VCaP (cell line): ENCODE measurements at regions not wholly inside any gene's neighbourhood (a gene's known extent, or its start where the extent isn't known, plus 50 kb on each side); places are given as distances from the start of the nearest gene placed in this dataset.

Experiments used
- H3K27ac ChIP-seq: fragments of 450-650 bp; 2 replicates; pipeline ENCODE4 v1.5.1; 2017
- TF ChIP-seq, protein P1 (sequence below): fragments of 450-650 bp; conservative IDR thresholded peaks from 2 replicates; pipeline ENCODE4 v1.5.1; 2017; ENCODE audit warnings: mild to moderate bottlenecking, moderate library complexity

DNA sequence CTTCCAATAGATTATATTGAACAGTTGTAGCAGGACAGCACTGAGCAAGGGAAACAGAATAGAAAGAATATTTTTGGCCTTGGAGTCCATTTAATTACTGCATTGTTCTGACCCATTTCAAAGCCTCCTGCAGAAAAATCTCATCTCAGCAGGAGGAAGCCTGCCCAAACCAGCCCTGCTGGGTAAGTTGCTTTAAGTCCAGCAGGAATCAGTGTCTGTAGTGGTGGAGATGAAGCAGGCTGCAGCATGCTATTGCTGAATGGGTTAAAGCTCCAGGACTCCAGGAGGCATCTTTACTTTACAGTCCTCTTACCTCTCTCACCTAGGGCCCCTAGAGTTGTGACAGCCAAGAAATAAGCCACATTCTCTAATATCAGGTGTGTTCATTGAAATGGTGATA lies 380.3 kb upstream of the THBS1 start:
- TF ChIP-seq, protein P1, sequence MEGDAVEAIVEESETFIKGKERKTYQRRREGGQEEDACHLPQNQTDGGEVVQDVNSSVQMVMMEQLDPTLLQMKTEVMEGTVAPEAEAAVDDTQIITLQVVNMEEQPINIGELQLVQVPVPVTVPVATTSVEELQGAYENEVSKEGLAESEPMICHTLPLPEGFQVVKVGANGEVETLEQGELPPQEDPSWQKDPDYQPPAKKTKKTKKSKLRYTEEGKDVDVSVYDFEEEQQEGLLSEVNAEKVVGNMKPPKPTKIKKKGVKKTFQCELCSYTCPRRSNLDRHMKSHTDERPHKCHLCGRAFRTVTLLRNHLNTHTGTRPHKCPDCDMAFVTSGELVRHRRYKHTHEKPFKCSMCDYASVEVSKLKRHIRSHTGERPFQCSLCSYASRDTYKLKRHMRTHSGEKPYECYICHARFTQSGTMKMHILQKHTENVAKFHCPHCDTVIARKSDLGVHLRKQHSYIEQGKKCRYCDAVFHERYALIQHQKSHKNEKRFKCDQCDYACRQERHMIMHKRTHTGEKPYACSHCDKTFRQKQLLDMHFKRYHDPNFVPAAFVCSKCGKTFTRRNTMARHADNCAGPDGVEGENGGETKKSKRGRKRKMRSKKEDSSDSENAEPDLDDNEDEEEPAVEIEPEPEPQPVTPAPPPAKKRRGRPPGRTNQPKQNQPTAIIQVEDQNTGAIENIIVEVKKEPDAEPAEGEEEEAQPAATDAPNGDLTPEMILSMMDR, result no peak

DNA sequence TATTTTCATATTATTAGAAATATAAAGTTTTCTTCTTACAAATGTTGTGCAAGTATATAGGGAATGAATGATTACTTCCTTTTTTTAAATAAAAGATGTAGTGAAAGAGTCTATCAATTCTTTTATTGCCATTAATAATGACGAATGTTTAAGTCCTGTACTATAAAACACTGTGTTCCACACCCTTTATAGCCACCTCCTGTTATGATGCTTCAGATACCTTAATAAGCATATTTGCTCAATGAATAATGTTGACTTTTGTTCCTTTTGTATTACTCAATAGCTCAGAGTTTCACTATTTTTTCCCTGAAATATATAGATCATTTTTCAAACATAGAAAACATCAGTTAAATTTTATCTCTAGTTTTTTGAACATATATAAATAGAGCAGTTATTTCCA lies 378.2 kb upstream of the THBS1 start:
- no peak overlapping the region for H3K27ac ChIP-seq
- TF ChIP-seq, protein P1, result no peak

More for the DNA sequence above, 380.3 kb upstream of the THBS1 start:
- no peak overlapping the region for H3K27ac ChIP-seq

DNA sequence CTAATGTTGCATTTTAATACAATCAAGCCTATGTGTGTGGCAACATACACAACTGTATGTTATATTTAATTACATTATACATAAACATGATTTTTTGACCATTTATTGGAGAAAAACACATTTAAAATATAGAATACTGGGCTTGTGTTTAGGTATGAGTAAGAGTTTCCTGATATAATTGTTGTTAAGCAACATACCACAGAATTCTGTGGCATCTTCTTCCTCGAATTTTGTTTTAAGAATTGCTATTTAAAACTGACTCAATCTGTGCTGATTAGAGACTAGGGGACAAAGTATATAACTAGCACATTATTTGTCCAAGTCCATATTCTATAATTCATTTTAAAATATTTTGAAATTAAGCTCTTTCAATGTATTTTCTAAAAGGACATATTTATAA lies 376.8 kb upstream of the THBS1 start:
- TF ChIP-seq, protein P1, result no peak
- no peak overlapping the region for H3K27ac ChIP-seq

DNA sequence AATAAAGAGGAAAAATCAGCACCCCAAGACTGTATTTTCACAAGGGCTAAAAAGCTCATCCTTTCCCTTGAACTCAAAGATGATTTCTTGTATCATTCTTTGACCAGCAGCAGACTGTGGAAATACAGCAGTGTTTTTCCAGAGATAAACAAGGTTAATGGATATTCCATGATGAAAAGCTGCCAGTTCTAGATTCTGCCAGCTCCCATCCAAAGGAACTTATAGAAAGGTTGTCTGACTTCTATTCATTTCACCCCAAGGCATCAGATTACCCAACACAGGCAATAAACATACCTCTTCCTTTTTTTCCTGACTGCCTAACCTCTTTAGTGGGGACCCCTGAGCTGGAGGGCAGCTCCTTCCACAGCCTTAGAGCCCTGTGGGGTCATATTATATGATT lies 375.8 kb upstream of the THBS1 start:
- TF ChIP-seq, protein P1, result no peak
- H3K27ac ChIP-seq, result no peak overlapping the region

DNA sequence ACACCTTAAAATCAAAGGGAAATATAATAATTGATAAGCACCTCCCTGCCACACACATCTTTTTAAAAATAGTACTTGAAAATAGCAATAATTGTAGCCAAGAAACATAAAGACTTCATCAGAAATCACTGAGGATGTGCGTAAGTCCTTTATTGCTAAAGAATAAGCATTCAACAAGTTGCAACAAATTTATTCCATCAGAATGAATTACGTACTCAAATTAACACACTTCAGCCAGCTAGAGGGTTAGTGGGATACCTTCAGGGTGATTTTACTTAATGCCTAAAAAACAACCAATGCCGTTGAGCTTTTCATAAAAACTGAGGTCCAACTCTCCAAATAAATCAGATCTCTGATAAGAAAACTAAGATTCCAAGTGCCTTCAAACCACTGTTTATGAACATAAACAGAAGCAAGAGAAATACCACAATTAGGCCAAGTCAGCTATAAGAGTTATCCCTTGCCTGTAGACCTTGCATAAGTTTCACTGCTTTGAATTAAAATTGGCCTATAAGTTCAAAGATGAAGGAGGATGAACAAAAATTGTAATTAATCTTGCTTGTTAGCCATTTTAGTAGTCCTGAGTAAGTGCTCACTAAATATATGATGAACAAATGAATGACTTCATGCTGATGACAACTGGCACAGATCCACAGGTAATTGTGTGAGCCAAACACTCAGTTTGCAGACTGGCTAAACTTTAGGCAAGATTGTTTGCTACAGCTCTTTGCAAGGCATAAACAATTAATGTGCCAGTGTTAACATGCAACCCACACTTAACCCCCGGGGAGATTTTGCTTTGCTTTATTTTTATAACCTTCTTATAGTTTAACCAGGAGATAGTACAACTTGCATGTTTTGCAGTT lies 375.1 kb upstream of the THBS1 start:
- no peak overlapping the region for H3K27ac ChIP-seq

DNA sequence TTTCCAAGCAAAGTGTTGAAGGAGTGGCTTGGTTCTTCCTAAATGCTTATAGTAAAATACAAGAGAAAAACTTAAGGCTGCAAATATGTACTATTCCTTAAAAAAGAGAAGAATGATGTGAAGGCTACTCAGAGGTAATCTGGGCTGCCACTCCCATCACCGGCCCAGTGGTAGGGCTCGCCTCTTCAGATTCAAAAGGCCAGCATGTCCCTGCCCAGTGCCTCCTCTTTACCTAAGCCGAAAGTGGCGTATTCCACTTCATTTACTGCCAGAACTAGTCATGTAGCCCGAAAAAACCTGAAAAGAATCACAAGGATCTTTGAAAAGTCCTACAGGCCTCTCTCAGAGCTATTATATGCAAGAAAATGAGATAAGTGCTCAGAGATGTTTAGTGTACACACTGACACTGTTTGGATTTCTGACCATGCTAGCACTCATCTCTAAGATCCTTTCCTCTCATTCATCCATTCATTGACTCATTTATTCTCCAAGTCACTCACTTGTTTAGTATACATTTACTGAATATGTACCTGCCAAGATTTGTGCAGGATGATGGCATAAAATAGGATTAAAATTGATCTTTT lies 373.3 kb upstream of the THBS1 start:
- TF ChIP-seq, protein P1, result no peak
- no peak overlapping the region for H3K27ac ChIP-seq

More for the DNA sequence above, 375.1 kb upstream of the THBS1 start:
- TF ChIP-seq, protein P1, result no peak

DNA sequence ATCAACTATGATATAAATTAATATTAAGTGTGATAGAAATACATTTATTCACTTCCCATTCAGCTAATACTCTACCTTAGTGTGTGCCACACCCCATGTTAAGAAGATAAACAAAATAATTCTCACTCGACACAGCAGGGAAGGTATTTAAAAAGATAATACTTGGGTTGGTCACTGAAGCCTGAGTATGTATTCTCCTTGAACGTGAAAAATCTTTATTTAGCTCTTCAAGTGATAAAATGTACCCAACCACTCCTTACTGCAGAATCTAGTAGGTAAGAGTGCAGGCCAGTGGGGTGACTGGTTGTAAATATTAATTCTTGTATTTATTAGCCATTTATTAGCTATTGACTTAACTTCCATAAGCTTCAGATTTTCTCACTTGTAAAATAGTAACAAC lies 372.7 kb upstream of the THBS1 start:
- TF ChIP-seq, protein P1, result no peak
- H3K27ac ChIP-seq, result no peak overlapping the region
